ENCODE measurements at regions not wholly inside any gene's neighbourhood (a gene's known extent, or its start where the extent isn't known, plus 50 kb on each side); places are given as distances from the start of the nearest gene placed in this dataset.

DNA sequence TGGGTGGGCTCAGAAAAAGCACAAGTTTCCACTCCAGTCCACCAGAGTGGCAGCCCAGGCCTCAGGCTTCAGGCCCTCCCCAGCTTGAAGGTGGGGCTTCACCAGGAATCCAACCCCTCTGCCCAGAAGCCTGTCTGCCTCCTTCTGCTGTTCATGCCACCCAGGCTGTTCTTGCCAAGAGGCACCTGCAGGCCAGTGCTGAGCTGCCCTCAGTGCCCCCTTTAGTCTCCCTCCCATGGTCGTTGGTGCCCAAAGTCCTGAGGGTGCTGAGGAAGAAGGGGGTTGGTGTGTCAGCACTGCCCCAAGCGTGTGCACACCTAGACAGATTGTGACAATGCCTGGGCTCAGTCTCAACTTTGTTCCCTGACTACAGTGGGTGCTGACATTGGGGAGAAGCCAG is 475.3 kb downstream of the EPHA5 start:
- DNase-seq (ENCODE audit: low spot score), result no peak
- no peak overlapping the region for H3K4me3 ChIP-seq
- TF ChIP-seq CTCF (IDR thresholded peaks at IDR 0.05), result no peak
- H3K27ac ChIP-seq, result no peak overlapping the region

GRCh38 chr4:65193985-65194384 is 476.3 kb downstream of the EPHA5 start:
- DNase-seq (ENCODE audit: low spot score), result no peak
- Histone ChIP-seq H3K27ac (no peak overlapping the region), H3K4me3 (no peak overlapping the region)
- TF ChIP-seq CTCF (IDR thresholded peaks at IDR 0.05), result no peak

GRCh38 chr4:65190780-65191179 is 479.5 kb downstream of the EPHA5 start:
- no peak for DNase-seq (ENCODE audit: low spot score)
- TF ChIP-seq CTCF (IDR thresholded peaks at IDR 0.05), result no peak
- no peak overlapping the region for H3K27ac ChIP-seq
- H3K4me3 ChIP-seq, result no peak overlapping the region

DNA sequence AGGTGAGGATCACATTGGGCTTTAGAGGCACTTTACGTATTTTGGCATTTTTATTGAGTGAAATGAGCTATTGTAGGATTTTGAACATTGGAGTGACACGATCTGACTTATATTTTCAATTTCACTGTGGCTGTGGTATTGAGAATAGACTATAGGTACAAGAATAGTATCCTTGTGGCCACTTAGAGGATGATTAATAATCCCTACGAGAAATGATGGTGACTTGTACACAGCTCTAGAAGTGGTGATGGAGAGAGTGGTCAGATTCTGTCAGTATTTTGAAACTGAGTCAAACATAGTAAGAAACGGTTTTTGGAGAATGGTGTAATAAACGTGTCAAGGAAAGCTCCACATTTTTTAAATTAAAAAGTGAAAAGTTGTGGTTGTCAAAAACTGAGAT is 494.7 kb downstream of the EPHA5 start:
- Histone ChIP-seq H3K4me3 (no peak overlapping the region), H3K27ac (no peak overlapping the region)
- no peak for DNase-seq (ENCODE audit: low spot score)
- TF ChIP-seq CTCF (IDR thresholded peaks at IDR 0.05), result no peak

DNA sequence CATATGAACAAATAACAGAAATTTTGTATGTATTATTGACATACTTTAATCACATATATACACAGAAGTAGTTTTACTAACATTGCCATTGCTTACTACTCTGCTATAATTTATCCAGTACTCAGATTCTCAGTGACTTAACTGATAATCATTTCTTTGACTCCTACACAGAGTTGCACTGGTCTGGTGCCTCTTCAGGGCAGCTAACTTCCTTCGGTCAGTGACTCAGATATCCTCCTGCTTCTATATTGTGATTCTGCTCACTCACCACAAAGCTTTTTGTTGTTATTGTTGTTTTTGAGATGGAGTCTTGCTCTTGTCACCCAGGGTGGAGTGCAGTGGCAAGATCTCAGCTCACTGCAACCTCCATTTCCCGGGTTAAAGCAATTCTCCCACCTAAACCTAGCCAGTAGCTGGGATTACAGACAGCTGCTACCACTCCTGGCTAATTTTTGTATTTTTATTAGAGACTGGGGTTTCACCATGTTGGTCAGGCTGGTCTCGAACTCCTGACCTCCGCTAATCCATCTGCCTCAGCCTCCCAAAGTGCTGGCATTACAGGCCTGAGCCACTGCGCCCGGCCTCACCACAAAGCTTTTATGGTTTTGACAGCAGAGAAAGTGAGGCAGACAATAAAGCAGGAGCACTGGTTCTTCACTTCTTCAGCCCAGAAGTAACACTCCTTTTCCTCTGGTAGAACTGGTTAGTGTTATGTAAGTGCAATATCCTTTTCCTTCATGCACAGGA is 499.3 kb downstream of the EPHA5 start:
- no peak for TF ChIP-seq CTCF (IDR thresholded peaks at IDR 0.05)
- H3K4me3 ChIP-seq, result no peak overlapping the region
- DNase-seq (ENCODE audit: low spot score), result no peak
- H3K27ac ChIP-seq, result no peak overlapping the region

- Histone ChIP-seq H3K4me3 (no peak overlapping the region), H3K27ac (no peak overlapping the region)
- TF ChIP-seq CTCF (IDR thresholded peaks at IDR 0.05), result no peak
- DNase-seq (ENCODE audit: low spot score), result no peak
These were observed 502.6 kb downstream of the EPHA5 start for GRCh38 chr4:65167719-65168118.

GRCh38 chr4:65152205-65152604 is 518.1 kb downstream of the EPHA5 start:
- TF ChIP-seq CTCF (IDR thresholded peaks at IDR 0.05), result no peak
- no peak for DNase-seq (ENCODE audit: low spot score)
- Histone ChIP-seq H3K4me3 (no peak overlapping the region), H3K27ac (no peak overlapping the region)

Data from coronary artery (tissue), 2 donors.